Mesenchymal stem cell (in vitro differentiated cells and primary cell): ENCODE measurements at regions not wholly inside any gene's neighbourhood (a gene's known extent, or its start where the extent isn't known, plus 50 kb on each side); places are given as distances from the start of the nearest gene placed in this dataset.
"Not testable (repeated sequence)": the region's sequence is repeated elsewhere in the genome, so short reads cannot be mapped to it uniquely, and the experiment has no call there.

ENCODE experiments used
- DNase-seq: peaks from one replicate; pipeline ENCODE4 v3.0.0-alpha.2; 2013
- H2AFZ ChIP-seq: one replicate; pipeline ENCODE4 v1.6.1; 2013; ENCODE audit warnings: low read depth, mild to moderate bottlenecking, control low read depth, inconsistent platforms, low read length, moderate library complexity
- H2AK5ac ChIP-seq: 2 replicates; pipeline ENCODE4 v1.6.1; 2013; ENCODE audit warnings: low read length, moderate library complexity, mild to moderate bottlenecking, inconsistent platforms; ENCODE audit not compliant: severe bottlenecking
- H2BK120ac ChIP-seq: one replicate; pipeline ENCODE4 v1.6.1; 2013; ENCODE audit warnings: low read depth, mild to moderate bottlenecking, inconsistent platforms, low read length, moderate library complexity
- H2BK12ac ChIP-seq, 2 experiments: one replicate each; pipeline ENCODE4 v1.6.1; 2013; ENCODE audit warnings: inconsistent platforms in 2 of 2, low read length in 2 of 2, mild to moderate bottlenecking in 2 of 2, moderate library complexity in 2 of 2, control low read depth in 1 of 2
- H2BK15ac ChIP-seq: one replicate; pipeline ENCODE4 v1.6.1; 2013; ENCODE audit warnings: mild to moderate bottlenecking, low read depth, inconsistent platforms; ENCODE audit not compliant: poor library complexity, severe bottlenecking
- H2BK5ac ChIP-seq: 2 replicates; pipeline ENCODE4 v1.6.1; 2013; ENCODE audit warnings: low read depth, mild to moderate bottlenecking, low read length, control low read depth, inconsistent platforms; ENCODE audit not compliant: poor library complexity, severe bottlenecking
- H3K14ac ChIP-seq, 2 experiments: one replicate each; pipeline ENCODE4 v1.6.1; 2013; ENCODE audit warnings: inconsistent platforms in 2 of 2, low read length in 2 of 2, control low read depth in 1 of 2, mild to moderate bottlenecking in 1 of 2, moderate library complexity in 1 of 2
- H3K18ac ChIP-seq, 2 experiments: one replicate each; pipeline ENCODE4 v1.6.1; 2013; ENCODE audit warnings: inconsistent platforms in 2 of 2, low read length in 2 of 2, control low read depth in 1 of 2, low read depth in 1 of 2, mild to moderate bottlenecking in 1 of 2
- H3K23ac ChIP-seq, 2 experiments: one replicate each; pipeline ENCODE4 v1.6.1; 2013; ENCODE audit warnings: inconsistent platforms in 2 of 2, low read length in 2 of 2, mild to moderate bottlenecking in 2 of 2, moderate library complexity in 2 of 2, control low read depth in 1 of 2
- H3K27ac ChIP-seq: 2 replicates; pipeline ENCODE4 v1.5.1; 2013; ENCODE audit warnings: mild to moderate bottlenecking, moderate library complexity, low read length, control low read depth, inconsistent platforms; ENCODE audit not compliant: poor library complexity, severe bottlenecking
- H3K27me3 ChIP-seq, 2 experiments: 2 replicates each; pipeline versions ENCODE4 v1.6.1 to v1.7.0; 2013; ENCODE audit warnings: low read length in 2 of 2, mild to moderate bottlenecking in 2 of 2, moderate library complexity in 2 of 2, control low read depth in 1 of 2, inconsistent platforms in 1 of 2; ENCODE audit not compliant: control insufficient read depth in 1 of 2, insufficient read depth in 1 of 2
- H3K36me3 ChIP-seq, 2 experiments: 2 replicates each; pipeline versions ENCODE4 v1.6.1 to v1.7.0; 2013; ENCODE audit warnings: low read length in 2 of 2, control low read depth in 1 of 2, inconsistent platforms in 1 of 2, low read depth in 1 of 2, mild to moderate bottlenecking in 1 of 2; ENCODE audit not compliant: insufficient read depth in 2 of 2, control insufficient read depth in 1 of 2
- H3K4ac ChIP-seq, 2 experiments: one replicate each; pipeline ENCODE4 v1.6.1; 2013; ENCODE audit warnings: inconsistent platforms in 2 of 2, low read length in 2 of 2, mild to moderate bottlenecking in 2 of 2, moderate library complexity in 2 of 2, control low read depth in 1 of 2, low read depth in 1 of 2
- H3K4me1 ChIP-seq: 2 replicates; pipeline ENCODE4 v1.6.1; 2013; ENCODE audit warnings: low read depth, low read length, control low read depth; ENCODE audit not compliant: control insufficient read depth, insufficient read depth
- H3K4me2 ChIP-seq: 2 replicates; pipeline ENCODE4 v1.6.1; 2013; ENCODE audit warnings: low read length, mild to moderate bottlenecking, inconsistent platforms; ENCODE audit not compliant: poor library complexity, severe bottlenecking
- H3K4me3 ChIP-seq, 2 experiments: 2 replicates each; pipeline versions ENCODE4 v1.5.1 to v1.7.0; 2013; ENCODE audit warnings: low read length in 2 of 2, mild to moderate bottlenecking in 2 of 2, control low read depth in 1 of 2, low read depth in 1 of 2; ENCODE audit not compliant: insufficient read depth in 1 of 2
- H3K79me1 ChIP-seq: replicated peaks from 2 replicates; pipeline ENCODE4 v1.6.1; 2013; ENCODE audit warnings: mild to moderate bottlenecking, control low read depth, low read length, inconsistent platforms; ENCODE audit not compliant: poor library complexity, severe bottlenecking
- H3K9ac ChIP-seq: 2 replicates; pipeline ENCODE4 v1.7.0; 2013; ENCODE audit warnings: mild to moderate bottlenecking, low read length, moderate library complexity
- H3K9me3 ChIP-seq: 2 replicates; pipeline ENCODE4 v1.7.0; 2013; ENCODE audit warnings: mild to moderate bottlenecking, low read length; ENCODE audit not compliant: control insufficient read depth
- H4K8ac ChIP-seq: one replicate; pipeline ENCODE4 v1.6.1; 2013; ENCODE audit warnings: inconsistent platforms, mild to moderate bottlenecking, low read length, moderate library complexity
- H4K91ac ChIP-seq: one replicate; pipeline ENCODE4 v1.6.1; 2013; ENCODE audit warnings: mild to moderate bottlenecking, low read length, inconsistent platforms
- WGBS: methylation state at CpG from one replicate; pipeline ENCODE4 v1.1.7; 2013; ENCODE audit warnings: mixed read lengths; 5-methylcytosine and 5-hydroxymethylcytosine counted together

DNA sequence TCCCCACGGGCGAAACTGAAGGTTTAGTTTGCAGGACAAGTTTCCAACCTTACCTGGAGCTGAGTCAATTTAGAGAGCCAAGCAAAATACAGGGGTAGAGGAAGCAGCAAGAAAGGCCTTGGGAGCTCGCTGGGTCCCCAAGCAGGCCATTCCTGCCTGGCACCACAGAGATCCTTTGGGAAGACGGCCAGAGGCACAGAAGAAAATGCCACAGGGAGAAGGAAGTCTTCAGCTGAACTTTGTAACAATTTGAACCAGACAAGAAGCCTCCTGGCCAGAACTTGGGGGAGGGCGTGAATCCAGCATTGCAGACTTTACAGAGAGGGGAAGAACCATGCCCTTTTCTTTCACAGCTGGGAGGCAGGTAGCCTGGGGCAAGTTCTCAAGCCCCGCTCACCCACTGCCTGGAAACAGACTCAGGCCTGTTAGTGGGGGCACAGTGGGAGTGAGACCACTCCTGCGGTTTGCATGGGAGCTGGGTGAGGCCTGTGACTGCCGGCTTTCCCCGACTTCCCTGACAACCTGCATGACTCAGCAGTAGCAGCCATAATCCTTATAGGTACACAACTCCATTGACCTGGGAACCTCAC is 259.4 kb downstream of the SETD4 start:
- H3K79me1 ChIP-seq, H3K36me3 ChIP-seq, H3K4ac ChIP-seq, H3K27ac ChIP-seq, H3K9me3 ChIP-seq, H3K4me3 ChIP-seq, H3K4me1 ChIP-seq, H3K4me2 ChIP-seq, H4K8ac ChIP-seq, H2BK15ac ChIP-seq, H2BK120ac ChIP-seq, H3K23ac ChIP-seq, H2BK5ac ChIP-seq, H2AK5ac ChIP-seq, DNase-seq, H3K27me3 ChIP-seq, H2BK12ac ChIP-seq, H2AFZ ChIP-seq, H4K91ac ChIP-seq, H3K9ac ChIP-seq: not testable (repeated sequence)
- Histone ChIP-seq H3K18ac (peak overlapping the region in 1 of 2 experiments; percentile 61), H3K14ac (peak overlapping the region in 1 of 2 experiments; percentile 44)
- 92% methylated on average over 9 of the region's 9 CpGs for WGBS

DNA sequence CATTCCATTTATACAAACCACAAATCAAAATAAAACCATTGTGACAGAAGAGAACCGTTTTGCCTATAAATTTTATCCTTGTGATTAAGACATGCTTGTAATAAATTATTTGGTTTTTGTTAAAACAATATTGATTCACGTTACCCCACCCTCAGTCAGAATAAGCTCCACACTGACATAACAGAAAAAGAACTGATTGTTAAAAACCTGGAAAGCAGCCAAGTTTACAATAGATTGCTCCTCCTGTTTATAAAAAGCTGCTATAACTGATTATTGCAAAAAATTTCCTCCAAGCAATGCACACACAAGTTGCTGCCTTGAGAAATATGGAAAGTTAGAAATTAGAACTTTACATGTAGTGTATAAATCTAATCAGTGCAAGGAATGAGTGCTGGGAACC is 263.5 kb downstream of the SETD4 start:
- H3K4me3 ChIP-seq, result no peak overlapping the region
- no peaks in the 10 kb centered on the region for H3K36me3 ChIP-seq
- H3K4ac ChIP-seq, result no peak overlapping the region
- H3K9me3 ChIP-seq, result no peaks in the 10 kb centered on the region
- H3K23ac ChIP-seq, result no peak overlapping the region
- peaks cover 0 to 3% of the 10 kb centered on the region in 2 experiments for H3K27me3 ChIP-seq
- H3K14ac ChIP-seq, result no peak overlapping the region
- no peak overlapping the region for H2BK5ac ChIP-seq
- DNase-seq, result no peak
- no peaks in the 10 kb centered on the region for H3K4me1 ChIP-seq
- no peak overlapping the region for H2BK15ac ChIP-seq
- H3K79me1 ChIP-seq, result no peaks in the 10 kb centered on the region
- H2AFZ ChIP-seq, result no peak overlapping the region
- H4K8ac ChIP-seq, result no peak overlapping the region
- no peak overlapping the region for H2AK5ac ChIP-seq
- no peak overlapping the region for H3K4me2 ChIP-seq
- WGBS, result 43% methylated on average over 1 of the region's 2 CpGs
- H3K9ac ChIP-seq, result no peak overlapping the region
- H3K27ac ChIP-seq, result no peak overlapping the region
- H2BK120ac ChIP-seq, result no peak overlapping the region
- no peak overlapping the region for H4K91ac ChIP-seq
- H2BK12ac ChIP-seq, result no peak overlapping the region
- no peak overlapping the region for H3K18ac ChIP-seq

DNA sequence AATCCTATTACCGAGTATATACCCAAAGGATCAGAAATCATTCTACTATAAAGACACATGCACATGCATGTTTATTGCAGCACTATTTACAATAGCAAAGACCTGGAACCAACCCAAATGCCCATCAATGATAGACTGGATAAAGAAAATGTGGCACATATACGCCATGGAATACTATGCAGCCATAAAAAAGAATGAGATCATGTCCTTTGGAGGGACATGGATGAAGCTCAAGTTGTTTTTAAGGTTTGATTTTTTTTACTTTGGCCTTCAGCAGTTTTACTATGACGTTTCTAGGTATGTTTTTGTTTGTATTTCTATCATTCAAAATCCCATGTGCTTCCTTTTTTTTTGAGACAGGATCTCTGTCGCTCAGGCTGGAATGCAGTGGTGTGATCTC is 265.8 kb downstream of the SETD4 start:
- not testable (repeated sequence) for H3K4ac ChIP-seq, H3K27ac ChIP-seq, H4K91ac ChIP-seq, H2BK120ac ChIP-seq, H3K23ac ChIP-seq, H3K9me3 ChIP-seq, H3K79me1 ChIP-seq, H3K27me3 ChIP-seq, H3K36me3 ChIP-seq, H3K4me1 ChIP-seq, H3K9ac ChIP-seq, H2AK5ac ChIP-seq, H2AFZ ChIP-seq, H3K14ac ChIP-seq, H2BK15ac ChIP-seq, H3K4me3 ChIP-seq, H4K8ac ChIP-seq, H3K4me2 ChIP-seq, H3K18ac ChIP-seq, H2BK12ac ChIP-seq, H2BK5ac ChIP-seq, DNase-seq
- 99% methylated on average over 3 of the region's 4 CpGs for WGBS

DNA sequence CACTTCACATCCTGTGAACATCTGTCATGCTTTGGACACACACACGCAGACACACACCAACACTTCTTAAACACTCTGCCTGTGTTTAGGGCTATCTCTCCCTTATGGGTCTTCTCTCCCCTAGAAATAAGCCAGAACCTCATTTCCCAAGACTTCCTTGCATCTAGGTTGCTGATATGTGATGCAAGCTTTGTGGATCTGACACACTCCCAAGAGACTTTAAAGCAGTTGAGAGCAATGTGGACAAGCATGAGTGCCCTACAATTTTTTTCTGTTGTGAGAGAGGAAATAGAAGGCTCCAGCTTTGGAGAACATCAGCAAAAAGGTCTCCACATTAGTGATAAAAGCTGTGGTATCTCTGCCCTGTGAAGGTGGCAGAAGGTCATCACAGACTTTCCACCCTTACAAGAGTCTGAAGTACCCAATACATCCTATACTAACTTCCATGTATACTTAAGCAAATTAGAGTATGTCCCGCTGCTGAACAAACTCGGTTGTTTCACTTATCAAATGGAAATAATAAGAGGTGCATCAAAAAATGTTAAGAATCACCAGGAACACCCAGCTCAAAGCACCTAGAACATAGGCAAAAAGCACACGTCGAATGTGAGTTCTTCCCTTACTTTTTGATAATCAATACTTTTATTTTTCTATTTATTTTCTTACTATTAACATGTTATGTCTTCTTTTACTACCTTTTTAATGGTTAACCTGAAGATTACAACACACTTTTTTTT is 267.6 kb downstream of the SETD4 start:
- no peak overlapping the region for H4K91ac ChIP-seq
- H3K18ac ChIP-seq, result no peak overlapping the region
- H3K27me3 ChIP-seq, result no peaks in the 10 kb centered on the region
- H2BK12ac ChIP-seq, result no peak overlapping the region
- no peak overlapping the region for H3K9ac ChIP-seq
- H3K4me1 ChIP-seq, result no peaks in the 10 kb centered on the region
- no peak overlapping the region for H2BK15ac ChIP-seq
- DNase-seq, result no peak
- H3K27ac ChIP-seq, result no peak overlapping the region
- H3K4ac ChIP-seq, result no peak overlapping the region
- H4K8ac ChIP-seq, result no peak overlapping the region
- no peak overlapping the region for H3K23ac ChIP-seq
- no peak overlapping the region for H3K4me3 ChIP-seq
- H3K4me2 ChIP-seq, result no peak overlapping the region
- no peak overlapping the region for H3K14ac ChIP-seq
- no peak overlapping the region for H2AFZ ChIP-seq
- peaks cover 6% of the 10 kb centered on the region for H3K9me3 ChIP-seq
- no peaks in the 10 kb centered on the region for H3K36me3 ChIP-seq
- no peaks in the 10 kb centered on the region for H3K79me1 ChIP-seq
- H2BK5ac ChIP-seq, result no peak overlapping the region
- no peak overlapping the region for H2BK120ac ChIP-seq
- no peak overlapping the region for H2AK5ac ChIP-seq
- 79% methylated on average over 3 of the region's 5 CpGs for WGBS
